HUDEP-2 (cell line): ENCODE measurements at regions not wholly inside any gene's neighbourhood (a gene's known extent, or its start where the extent isn't known, plus 50 kb on each side); places are given as distances from the start of the nearest gene placed in this dataset.
"Not testable (repeated sequence)": the region's sequence is repeated elsewhere in the genome, so short reads cannot be mapped to it uniquely, and the experiment has no call there.

Source experiments
- DNase-seq, 76 experiments: peaks; one replicate each; lab custom pipeline; 2025; ENCODE audit not compliant: unreplicated experiment in 76 of 76; lab: John Stamatoyannopoulos, UW

- DNase-seq = no peak
Observed at GRCh38 chr5:118430076-118430475, 558.3 kb downstream of the DTWD2 start.

GRCh38 chr5:118407958-118408357 lies 580.4 kb downstream of the DTWD2 start:
- no peak for DNase-seq

- DNase-seq = peak in 2 of 76 experiments; percentile 16 to 34
Observed at GRCh38 chr5:118405650-118406061, 582.7 kb downstream of the DTWD2 start.

- DNase-seq = no peak
Observed at GRCh38 chr5:118397236-118397635, 591.1 kb downstream of the DTWD2 start.

- no peak for DNase-seq
Observed at GRCh38 chr5:118392491-118392890, 595.9 kb downstream of the DTWD2 start.

GRCh38 chr5:118382931-118383330 lies 605.4 kb downstream of the DTWD2 start:
- DNase-seq = not testable (repeated sequence)

GRCh38 chr5:118379470-118379869 lies 608.9 kb downstream of the DTWD2 start:
- DNase-seq = no peak

- no peak for DNase-seq
Observed at GRCh38 chr5:118378959-118379358, 609.4 kb downstream of the DTWD2 start.

GRCh38 chr5:118377420-118377819 lies 610.9 kb downstream of the DTWD2 start:
- no peak for DNase-seq

- no peak for DNase-seq
Observed at GRCh38 chr5:118371973-118372831, 616.1 kb downstream of the DTWD2 start.

GRCh38 chr5:118366429-118366828 lies 621.9 kb downstream of the DTWD2 start:
- no peak for DNase-seq

- no peak for DNase-seq
Observed at GRCh38 chr5:118365718-118366117, 622.6 kb downstream of the DTWD2 start.

- DNase-seq = no peak
Observed at GRCh38 chr5:118354797-118355196, 633.5 kb downstream of the DTWD2 start.

- DNase-seq = no peak
Observed at GRCh38 chr5:118353970-118354369, 634.4 kb downstream of the DTWD2 start.

GRCh38 chr5:118336468-118336867 lies 651.9 kb downstream of the DTWD2 start:
- DNase-seq = no peak

- no peak for DNase-seq
Observed at GRCh38 chr5:118327389-118327788, 661.0 kb downstream of the DTWD2 start.

- DNase-seq = no peak
Observed at GRCh38 chr5:118326481-118327045, 661.8 kb downstream of the DTWD2 start.

GRCh38 chr5:118325931-118326330 lies 662.4 kb downstream of the DTWD2 start:
- DNase-seq = no peak

- not testable (repeated sequence) for DNase-seq
Observed at GRCh38 chr5:118323723-118324122, 664.6 kb downstream of the DTWD2 start.

GRCh38 chr5:118321081-118321480 lies 667.3 kb downstream of the DTWD2 start:
- DNase-seq = no peak

GRCh38 chr5:118320121-118320520 lies 668.2 kb downstream of the DTWD2 start:
- no peak for DNase-seq

GRCh38 chr5:118314931-118315330 lies 673.4 kb downstream of the DTWD2 start:
- no peak for DNase-seq
